Choroid plexus epithelial cell (primary cell): ENCODE measurements at regions not wholly inside any gene's neighbourhood (a gene's known extent, or its start where the extent isn't known, plus 50 kb on each side); places are given as distances from the start of the nearest gene placed in this dataset.

Experiments
- DNase-seq: peaks from one replicate; pipeline ENCODE4 v3.0.0-alpha.2; 2010; ENCODE audit warnings: low read depth
- H3K4me3 ChIP-seq: 2 replicates; pipeline ENCODE4 v1.5.1; 2011; ENCODE audit warnings: low read depth, mild to moderate bottlenecking, control low read depth, low read length, moderate library complexity
- CTCF ChIP-seq: conservative IDR thresholded peaks from 2 replicates; pipeline ENCODE4 v1.5.1; 2011; ENCODE audit warnings: low read depth, mild to moderate bottlenecking, control low read depth, inconsistent platforms, low read length, moderate library complexity

GRCh38 chr4:120509222-120509621 is 413.3 kb downstream of the PRDM5 start:
- DNase-seq = no peak
- TF ChIP-seq CTCF = no peak
- no peak overlapping the region for H3K4me3 ChIP-seq

DNA sequence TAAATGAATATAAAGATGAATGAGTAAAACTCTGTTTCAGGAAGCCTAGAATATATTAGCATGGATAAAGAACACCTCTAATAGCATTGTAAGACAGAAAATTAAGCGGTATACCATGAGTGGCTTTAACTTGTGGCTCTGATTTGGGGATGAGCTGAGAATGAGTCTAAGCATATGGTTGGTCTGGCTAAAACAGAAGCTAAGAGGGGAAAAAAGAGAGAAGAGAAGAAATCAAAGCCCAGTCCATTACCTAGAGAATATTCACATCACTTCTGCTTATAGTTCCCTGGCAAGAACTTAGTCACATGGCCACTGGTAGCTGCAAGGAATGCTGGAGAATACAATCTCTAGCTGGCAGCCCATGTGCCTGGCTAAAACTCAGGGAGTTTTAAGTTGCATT is 414.5 kb downstream of the PRDM5 start:
- no peak for TF ChIP-seq CTCF
- no peak for DNase-seq
- H3K4me3 ChIP-seq = no peak overlapping the region

- H3K4me3 ChIP-seq = no peak overlapping the region
- TF ChIP-seq CTCF = no peak
- no peak for DNase-seq
These were observed 416.0 kb downstream of the PRDM5 start for GRCh38 chr4:120506536-120506935.

DNA sequence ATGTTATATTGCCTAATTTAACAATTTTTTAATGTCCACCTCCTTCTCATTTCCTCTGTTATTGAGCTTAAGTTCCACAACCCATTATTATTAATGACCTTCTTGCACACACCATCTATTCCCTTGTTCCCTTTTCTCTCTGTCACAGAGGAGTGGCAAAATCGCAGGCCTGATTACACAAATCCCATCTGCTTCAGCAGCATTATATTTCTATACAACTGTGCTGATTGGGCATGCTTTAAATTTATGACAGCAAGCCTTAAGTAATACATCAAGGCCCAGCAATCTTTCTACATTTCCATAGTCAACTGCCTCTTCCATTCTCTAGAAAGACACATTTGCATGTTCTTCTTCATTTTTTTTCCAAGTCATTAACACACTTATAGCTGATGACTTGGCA is 423.8 kb downstream of the PRDM5 start:
- TF ChIP-seq CTCF = no peak
- DNase-seq = no peak
- H3K4me3 ChIP-seq = no peak overlapping the region

DNA sequence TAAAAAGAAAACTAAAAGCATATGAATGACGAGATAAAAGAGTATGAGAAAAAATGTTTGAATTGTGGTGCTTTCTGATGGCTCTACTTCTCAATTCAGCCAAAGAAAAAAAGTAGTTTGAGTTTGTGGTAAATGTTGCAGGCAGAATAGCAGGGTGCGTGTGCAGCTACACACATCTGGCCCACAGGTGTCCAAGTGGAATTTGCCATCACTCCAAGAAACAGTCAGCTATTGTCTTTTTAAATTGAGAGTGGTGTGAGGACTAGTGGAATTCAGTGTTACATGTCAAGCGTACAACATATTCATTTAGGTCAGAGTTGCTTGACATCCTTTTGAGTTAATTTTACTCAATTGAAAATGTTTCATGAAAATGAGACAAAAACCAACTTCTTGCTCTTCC is 424.8 kb upstream of the MAD2L1 start:
- H3K4me3 ChIP-seq = no peak overlapping the region
- DNase-seq = no peak
- TF ChIP-seq CTCF = no peak

- DNase-seq = no peak
- TF ChIP-seq CTCF = no peak
- H3K4me3 ChIP-seq = no peak overlapping the region
These were observed 415.1 kb upstream of the MAD2L1 start for GRCh38 chr4:120481756-120482155.

DNA sequence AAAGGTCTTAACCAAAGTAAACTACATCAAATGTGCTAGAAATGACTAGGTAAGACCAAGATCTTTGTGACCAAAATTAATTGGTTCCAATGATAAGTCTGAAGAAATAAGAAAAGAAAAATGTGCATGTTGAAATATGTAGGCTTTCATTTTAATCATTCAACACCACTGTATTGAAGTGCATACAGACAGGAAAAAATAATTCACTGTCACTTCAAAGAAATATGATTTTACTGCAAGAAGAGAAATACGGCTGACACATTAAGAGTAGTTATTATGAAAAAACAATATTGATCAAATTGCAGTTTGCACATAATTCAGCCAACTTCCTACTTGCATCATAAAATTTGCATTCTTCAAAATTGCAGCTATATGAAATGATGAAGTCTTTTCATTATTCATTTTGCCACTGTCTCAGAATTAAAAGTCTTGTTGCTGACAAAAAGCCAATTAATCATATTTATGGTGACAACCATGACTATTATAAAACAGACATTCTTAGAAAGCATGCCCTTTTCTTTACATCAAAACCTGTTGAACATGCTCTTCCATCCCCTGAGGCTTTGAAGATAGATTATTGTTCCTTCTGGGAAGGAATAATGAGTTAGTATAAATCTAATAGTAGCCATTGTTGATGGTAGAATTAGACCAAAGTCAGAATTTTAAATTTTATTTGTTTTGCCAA is 405.9 kb upstream of the MAD2L1 start:
- H3K4me3 ChIP-seq = no peak overlapping the region
- no peak for DNase-seq
- no peak for TF ChIP-seq CTCF
